GM21717 (cell line): ENCODE measurements at regions not wholly inside any gene's neighbourhood (a gene's known extent, or its start where the extent isn't known, plus 50 kb on each side); places are given as distances from the start of the nearest gene placed in this dataset.
"Not testable (repeated sequence)": the region's sequence is repeated elsewhere in the genome, so short reads cannot be mapped to it uniquely, and the experiment has no call there.

Source experiments
- ATAC-seq: cut with Tn5 transposase; IDR thresholded peaks from one replicate; pipeline ENCODE4 v1.9.1; 2021; ENCODE audit warnings: mild to moderate bottlenecking, moderate library complexity; ENCODE audit not compliant: unreplicated experiment

DNA sequence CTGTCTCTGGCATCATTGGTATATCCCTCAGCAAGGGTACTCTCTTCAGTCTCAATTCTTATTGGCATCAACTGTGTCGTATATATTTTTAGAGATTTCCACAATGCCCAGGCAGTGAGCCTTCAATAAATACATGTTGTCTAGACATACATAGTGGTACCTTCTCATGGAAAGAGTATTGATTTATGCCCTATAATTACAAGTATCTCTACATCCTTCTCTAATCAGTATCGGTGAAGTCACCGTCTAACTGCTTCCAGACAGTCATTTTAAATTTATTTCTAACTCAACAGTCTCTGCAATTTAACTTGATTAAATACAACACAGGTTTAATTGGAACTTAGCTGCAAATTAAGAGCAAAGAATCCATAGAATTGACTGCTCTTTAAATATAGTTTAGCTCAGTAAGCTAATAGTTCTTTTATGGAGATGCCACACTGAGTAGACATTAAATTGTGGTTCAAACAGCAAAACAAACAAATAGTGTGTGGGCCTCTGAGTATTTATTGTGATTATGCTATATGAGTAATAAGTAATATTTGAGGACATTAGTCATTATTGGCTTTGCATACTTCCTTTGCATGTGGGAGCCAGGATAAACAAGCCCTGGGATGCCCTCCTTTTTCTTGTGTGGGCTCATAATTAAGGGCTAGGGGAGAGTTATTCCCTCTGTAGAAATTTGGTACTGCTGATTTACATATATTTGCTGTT is 126.9 kb upstream of the DUSP10 start:
- no peak for ATAC-seq

DNA sequence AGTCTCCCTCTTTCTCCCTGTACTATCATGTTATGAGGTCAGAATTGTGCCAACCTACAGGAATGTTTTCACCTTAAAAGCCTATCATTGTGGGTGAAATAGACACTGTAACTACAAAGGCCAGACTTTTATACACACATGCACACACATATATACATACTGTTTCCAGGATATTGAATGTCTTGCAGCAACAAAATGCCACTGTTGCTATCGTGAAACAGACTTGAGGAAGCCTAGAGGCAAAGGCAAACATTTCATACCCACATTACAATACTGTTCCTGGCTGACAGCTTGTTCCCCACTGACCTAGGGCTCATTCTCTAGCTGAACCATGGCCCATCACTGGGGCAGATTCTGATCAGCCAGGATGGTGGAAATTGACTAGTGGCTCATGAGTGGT is 125.1 kb upstream of the DUSP10 start:
- ATAC-seq: no peak

DNA sequence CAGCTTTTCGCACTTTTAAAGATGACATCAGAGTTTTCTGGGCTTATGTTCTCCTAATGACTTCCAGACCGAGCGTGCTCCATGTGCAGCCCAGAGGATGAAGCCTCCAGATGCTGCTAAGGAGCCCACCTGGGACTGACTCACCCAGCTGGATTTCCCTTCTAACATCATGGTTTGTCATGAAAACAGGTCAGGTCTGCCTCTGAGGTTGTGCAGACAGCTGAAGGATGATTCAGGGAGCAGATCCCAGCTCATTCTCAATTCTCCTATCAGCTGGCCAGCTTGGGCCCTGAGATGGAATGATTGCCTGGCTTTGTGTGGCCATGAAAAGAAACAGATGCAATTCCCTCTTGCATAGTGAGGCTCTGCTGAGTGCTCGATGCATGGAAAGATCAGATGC is 123.9 kb upstream of the DUSP10 start:
- ATAC-seq: no peak

DNA sequence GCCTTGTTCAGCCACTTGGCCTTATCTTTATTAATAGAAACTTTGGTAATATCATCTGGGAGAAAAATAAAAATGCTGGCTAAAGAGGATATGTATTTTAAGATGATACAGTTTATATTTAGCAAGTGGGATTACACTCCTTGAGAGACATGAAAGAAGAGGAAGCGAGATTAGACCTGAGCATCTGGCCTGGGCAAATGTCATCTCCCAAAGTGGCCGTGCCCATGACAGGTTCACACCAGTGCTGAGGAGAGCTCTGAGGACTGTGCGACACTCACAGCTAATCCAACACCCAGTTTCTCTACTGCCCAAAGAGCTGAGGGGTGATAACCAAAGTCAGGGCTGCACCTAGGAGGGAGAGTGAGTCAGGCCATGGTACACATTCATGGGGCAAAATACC is 121.7 kb upstream of the DUSP10 start:
- no peak for ATAC-seq

DNA sequence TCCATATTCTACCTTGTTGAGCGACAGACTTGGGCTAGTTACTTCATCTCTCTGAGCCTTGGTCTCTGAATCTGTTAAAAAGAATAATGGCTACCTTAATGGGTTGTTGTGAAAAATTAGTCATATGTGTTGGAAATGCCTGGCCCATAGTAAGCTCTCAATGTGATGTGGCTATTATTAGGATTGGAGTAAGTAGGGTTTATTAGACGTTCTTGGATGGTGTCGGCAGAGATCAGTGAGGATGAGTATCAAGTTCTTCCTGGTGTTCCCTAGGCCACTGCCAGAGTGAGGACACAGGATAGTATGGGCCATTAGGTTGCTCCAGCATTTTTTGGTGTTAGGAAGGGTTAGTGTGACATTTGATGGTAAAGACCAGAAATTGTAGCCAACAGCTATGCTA is 121.1 kb upstream of the DUSP10 start:
- ATAC-seq: no peak

DNA sequence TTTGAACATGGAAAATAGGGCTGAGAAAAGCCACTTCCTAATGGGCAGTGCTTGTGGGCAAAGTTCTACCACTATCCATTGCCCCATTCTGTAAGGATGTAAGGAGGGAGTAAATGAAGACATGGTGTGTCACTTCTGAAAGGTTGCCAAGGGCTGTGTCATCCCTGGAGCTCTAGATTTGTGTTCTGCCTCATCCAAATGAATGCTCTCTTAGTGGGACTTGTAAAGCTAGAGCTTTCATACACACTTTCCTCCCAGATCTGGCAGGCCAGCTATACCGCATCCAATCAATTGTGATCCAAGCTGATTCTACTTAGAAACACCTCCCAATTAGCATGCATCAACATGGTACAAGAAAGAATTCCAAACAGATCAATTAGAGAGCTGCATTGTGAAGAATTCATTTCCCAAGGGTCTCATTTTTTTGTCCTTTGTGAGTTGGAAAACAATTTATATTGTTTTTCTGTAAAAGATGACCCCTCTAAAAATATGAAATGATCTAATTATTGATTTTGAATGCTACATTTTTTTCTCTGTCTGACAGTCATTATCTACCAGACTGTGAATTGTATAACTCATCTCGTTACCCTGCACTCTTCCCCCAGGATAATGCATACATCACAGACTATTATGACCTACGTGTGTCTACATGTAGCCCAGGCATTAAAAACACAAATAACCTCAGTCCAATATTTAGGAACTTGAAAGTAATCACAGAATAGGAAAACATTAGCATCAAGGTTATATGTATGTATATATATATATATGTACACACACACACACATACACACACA is 117.1 kb upstream of the DUSP10 start:
- no peak for ATAC-seq

DNA sequence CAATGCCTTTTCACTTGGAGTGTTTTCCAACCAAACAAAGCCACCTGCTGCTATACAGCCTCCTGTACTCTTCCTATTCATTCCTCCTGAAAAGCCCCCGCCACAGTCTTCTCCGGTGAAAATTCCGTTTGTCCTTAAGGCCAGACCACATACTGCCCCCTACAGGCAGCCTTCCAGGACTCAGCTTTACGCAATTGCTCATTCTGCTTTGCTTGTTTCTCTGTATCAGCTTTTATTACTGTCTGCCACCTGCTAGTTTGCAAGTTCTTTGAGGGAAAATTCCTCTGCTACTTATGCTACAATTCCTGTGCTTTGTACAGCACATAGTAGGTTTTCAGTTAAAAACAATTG is 115.2 kb upstream of the DUSP10 start:
- not testable (repeated sequence) for ATAC-seq

DNA sequence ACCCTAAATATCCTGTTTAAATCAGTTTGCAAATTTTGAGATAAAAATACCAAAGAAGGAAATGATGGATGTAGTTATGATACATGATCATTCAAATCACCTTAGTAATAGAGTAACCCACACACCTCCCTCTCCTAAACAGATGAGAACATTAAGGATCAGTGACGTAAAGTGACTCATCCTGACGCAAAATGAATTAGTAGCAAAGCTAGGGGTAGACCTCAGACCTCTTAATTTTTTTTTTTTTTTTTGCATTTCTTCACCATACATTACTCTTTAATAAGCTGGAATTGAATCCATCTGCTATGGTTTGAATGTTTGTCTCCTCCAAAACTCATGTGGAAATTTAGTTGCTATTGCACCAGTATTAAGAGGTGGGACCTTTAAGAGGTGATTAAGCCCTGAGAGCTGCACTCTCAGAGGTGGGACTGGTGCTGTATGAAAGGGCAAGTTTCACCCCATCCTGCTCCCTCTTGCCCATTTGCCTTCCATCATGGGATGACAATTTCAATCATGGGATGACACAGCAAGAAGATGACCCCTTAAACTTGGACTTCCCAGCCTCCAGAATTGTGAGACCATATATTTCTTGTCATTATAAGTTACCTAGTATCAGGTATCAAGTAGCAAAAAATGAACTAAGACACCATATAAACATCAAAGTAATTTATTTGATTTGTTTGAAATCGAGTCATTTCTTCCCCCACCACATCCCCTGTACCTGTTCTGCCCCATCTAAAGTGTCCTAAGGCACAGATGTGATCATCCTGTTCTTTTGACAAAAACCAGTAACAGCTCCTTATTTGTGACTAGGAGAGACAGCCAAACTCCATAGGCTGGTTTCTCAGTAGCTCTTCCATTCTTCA is 114.6 kb upstream of the DUSP10 start:
- ATAC-seq: no peak

DNA sequence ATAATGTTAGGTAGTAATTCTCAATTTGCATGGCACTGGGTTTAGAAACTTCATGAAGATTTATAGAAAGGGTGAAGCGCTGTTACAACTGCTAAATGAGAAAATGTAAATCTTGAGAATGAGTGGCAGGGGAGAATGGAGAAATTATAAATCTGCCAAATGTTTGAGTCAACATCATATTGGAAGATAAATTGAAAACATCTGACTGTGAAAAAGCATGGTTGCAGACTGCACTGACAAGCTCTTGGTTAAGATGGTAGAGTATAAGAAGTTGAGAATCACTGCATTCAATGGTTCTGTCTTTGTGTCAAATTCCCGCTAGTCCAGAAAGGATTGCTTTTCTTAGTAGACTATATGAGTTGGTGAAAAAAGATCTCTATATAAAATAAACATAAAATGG is 113.3 kb upstream of the DUSP10 start:
- no peak for ATAC-seq

DNA sequence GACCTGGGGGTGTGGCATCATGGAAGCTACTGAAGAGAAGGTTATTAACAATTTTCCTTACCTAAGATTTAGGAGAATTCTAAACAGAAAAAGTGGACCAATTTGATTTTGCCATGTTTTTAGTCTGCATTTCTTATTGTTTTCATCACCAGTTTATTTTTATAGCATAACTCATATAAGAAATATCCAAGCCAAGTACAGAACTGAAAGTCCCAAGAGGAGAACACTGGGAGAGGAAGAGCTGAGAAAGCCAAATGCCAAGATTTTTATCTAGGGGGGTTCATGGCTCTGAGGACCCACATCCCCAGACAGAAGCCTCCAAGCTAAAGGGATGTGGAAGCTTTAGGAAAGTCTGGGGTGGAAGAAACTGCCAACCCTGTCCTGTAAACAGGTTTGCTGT is 109.4 kb upstream of the DUSP10 start:
- no peak for ATAC-seq

DNA sequence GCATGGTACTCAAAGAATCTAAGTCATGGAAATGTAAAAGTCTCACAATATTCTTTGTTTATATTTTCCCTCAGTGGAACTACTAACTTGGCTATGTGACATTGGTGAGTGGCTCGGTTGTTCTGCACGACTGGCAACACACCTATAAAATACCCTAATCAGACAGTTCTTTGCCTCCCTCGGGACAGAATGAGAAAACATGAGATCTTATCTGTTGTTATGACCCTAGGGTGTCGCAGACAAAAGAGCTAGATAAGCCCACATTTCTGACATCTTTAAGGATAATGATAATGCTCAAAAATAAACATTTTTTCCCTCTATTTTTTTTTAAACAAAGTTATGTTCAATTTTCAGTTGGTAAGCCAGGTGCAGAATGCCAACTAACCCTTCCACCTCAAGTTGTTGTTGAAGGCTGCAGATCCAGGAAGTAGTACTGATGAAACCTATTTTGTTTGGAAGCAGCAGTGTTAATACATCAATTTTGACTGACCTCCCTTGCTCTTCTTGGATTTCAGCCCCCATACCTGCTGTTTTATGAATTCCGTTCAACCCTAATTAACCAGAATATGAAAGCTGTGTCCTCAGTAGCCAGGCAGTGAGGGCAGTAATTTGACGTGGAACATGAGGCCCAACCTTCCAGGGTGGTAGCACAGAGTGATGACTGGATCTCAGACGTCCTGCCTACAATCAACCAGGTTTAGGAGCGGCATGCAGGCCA is 108.7 kb upstream of the DUSP10 start:
- no peak for ATAC-seq

DNA sequence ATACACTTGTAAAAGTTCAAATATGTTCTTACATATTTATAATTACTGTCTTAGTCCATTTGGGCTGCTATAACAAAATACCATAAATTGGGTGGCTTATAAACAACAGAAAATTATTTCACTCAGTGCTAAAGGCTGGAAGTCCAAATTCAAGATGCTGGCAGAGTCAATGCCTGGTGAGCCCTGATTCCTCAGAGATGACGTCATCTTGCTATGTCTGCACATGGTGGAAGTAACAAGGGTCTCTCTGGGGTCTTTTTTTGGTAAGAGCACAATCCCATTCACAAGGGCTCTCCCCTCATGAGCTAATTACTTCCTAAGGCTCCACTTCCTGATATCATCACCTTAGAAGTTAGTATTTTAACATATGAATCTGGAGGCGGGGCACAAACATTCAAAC is 108.0 kb upstream of the DUSP10 start:
- ATAC-seq: no peak

DNA sequence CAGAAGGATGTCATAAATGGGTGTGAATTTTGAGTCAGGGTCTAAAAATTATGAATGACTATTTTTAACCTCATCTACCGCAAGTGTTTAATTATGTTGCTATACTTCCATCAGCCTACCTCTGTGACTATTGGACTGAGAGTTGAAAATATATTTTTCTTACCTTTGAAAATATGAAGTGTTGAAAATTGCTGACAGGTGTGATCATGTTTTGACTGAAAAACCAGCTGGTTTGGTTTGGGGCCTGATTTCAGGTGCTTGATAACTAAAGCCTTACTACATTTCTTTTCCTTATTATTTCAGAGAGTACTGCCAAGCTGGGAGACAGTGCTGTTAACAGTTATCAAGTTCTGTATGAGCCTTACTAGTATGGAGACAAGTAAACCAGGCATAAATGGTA is 107.2 kb upstream of the DUSP10 start:
- ATAC-seq: no peak

DNA sequence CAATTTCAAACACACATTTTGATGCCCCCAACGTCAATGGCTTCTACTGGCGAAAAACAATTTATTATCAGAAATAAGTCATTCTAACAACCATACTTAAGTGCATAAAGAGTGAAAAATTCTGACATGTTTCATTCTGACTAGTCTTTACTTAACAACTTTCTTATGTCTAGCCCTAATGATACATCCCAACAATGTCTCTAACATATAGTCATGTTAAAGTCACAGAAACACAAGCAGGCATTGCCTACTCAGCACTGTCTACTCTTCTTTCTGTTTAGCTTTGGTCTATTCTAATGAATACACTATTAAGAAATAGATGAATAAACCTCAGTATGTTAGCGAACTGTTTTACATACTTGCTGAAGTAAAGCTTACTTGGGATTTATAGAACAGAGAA is 105.8 kb upstream of the DUSP10 start:
- ATAC-seq: no peak

DNA sequence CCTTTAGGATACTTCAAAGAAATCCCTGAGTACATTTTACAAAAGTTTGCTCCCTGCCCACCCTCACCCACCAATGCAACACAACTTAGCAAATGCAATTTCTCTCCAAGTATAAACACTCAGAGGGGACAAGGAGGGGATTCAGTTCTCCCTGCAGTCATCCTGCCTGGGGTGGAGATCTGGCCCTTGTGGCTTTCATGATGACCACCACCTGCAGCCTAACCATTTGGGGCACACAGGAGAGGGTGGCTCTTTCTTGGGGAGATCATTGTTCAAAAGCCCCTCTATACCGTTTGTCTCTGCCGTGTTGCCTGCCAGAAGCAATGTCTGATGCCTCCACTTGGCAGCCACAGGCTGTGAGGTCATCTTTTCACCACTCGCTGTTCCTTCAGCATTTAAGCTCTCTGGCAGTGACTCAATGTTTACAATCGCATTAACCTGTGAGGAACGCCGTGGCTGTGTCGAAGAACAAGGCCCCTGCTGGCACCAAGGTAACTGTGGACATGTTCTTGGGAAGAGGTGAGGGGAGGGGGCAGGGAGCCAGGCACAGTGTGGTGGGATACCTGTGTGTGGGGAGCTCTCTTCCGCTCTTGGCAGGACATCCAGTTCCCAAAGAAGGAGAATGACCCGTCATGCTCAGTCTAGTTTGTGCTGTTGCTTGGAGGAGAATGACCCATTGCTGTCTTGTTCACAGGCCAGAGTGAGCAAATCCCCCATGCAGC is 103.9 kb upstream of the DUSP10 start:
- no peak for ATAC-seq

DNA sequence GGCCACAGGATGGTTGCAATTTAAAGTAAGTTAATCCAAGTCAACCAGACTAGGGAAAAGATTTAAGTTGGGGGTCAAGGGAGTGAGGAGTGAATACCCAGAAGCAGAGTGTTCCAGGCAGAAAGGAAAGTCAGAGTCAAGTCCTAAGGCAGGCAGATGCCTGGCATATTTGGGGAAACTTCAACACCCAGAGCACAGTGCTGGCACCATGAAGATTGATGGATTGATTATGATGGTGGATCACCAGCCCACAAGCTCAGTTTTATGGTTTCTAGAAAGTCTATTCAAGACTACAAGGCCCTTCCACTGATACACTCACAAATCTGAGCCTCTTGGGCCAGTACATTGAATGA is 100.1 kb upstream of the DUSP10 start:
- ATAC-seq: no peak

DNA sequence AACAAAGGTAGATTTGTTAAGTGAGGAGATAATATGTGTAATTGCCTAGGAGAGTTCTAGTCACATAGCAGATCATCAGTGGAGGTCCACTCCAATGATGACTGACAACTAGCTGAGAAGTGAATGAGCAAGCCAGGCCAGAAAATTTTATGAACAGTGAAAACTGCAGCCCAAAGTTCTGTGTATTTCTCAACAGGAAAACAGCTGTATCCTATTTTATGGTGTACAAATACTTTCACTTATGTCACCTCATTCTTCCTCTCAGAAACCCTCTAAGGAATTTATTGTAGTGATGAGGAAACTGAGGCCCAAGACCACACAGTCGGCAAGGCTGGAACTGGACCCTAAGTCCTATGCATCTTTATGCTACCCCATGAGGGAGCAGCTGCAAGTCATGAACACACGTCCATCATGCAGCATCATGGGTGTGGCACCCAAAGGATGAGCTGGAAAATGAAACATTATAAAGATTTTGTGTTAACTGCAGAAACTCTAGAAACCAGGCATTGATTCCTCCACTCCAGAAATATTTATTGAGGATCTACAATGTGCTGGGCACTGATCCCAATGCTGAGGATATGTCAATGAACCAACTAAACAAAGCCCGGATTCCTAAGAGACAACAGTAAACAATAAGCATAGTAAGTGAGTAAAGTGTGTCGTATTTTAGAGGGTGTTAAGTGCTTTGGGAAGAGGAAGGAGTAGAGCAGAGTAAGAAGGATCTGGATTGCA is 99.5 kb upstream of the DUSP10 start:
- ATAC-seq: no peak

DNA sequence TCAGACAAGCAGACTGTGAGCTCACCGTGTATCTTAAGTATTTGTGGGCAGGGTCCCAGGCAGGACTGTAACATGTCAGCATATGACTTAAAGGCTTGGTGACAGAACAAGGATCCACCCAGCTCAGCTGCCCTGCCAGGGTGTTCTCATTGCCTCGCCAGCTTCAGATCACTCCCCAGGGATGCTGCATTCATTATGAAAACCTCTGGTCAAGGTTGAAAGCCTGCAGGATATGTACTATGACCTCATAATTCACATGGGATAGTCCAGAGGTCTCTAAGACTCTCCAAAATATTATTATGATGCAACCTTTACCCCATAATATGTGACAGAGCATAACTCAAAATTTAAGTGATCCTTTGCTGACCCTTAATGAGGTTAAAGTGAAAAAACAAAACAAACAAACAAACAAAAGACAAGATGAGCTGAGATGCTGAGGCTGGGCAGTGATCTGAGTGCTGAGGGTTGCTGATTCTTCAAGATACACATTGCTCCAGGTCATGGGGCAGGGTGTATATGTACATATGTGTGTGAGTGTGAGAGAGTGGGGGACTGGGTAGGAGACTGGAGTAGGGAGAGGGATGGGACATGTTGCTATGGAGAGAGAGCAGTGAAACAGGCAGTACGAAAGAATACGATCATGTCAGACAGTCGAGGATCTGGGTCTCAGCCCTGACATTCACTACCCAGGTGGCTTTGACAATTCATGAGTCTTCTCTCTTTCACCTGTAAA is 98.8 kb upstream of the DUSP10 start:
- ATAC-seq: peak; percentile 31

DNA sequence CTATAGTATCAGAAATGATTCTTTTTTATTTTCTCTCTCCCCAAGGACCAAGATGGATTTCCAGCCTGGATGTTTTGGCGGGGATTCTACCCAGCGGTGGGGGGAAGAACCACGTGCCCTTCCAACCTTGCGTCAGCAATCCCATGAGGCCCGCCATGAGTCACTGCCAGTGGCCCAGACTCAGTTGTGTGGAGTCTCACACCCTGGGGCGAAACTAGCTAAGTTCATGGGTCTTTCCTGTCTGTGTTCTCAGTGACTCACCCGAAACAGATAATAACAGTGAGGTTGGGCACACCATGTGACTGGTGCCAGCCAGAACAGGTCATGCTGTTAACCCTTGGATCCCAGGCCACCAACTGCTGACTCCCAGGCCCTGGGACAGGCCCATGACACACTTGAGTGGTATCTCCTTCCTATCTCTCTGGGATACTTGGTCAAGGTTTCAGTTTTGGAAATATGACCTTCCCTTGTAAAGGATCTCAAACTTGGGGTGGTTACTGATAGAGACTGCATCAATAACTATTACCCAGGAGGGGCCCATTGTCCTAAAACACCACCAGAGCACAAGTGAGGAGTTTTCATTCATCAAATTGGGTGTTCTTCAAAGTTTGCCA is 98.0 kb upstream of the DUSP10 start:
- peak; percentile 95 for ATAC-seq
